ENCODE measurements at regions not wholly inside any gene's neighbourhood (a gene's known extent, or its start where the extent isn't known, plus 50 kb on each side); places are given as distances from the start of the nearest gene placed in this dataset.

GRCh38 chr10:130656582-130657133 is 520.5 kb downstream of the GLRX3 start:
- no peak for TF ChIP-seq POLR2A (IDR thresholded peaks at IDR 0.05)
- TF ChIP-seq CTCF (IDR thresholded peaks at IDR 0.05), result no peak
- Histone ChIP-seq H3K36me3 (no peaks in the 10 kb centered on the region), H3K27me3 (no peaks in the 10 kb centered on the region), H3K4me1 (no peaks in the 10 kb centered on the region), H3K9me3 (no peaks in the 10 kb centered on the region), H3K4me3 (no peak overlapping the region), H3K27ac (no peak overlapping the region)
- ATAC-seq, result peak in 1 of 4 donors; percentile 7
- intact Hi-C loops (cut with DNase I), result no loop called here
- peak in 1 of 3 donors; percentile 42 for DNase-seq
- no CpG with 5 or more reads among the region's 15 CpGs for WGBS (ENCODE audit: insufficient coverage, low coverage, low lambda C conversion rate, missing lambda C conversion rate)

GRCh38 chr10:130658687-130659290 is 522.6 kb downstream of the GLRX3 start:
- TF ChIP-seq CTCF (IDR thresholded peaks at IDR 0.05), result no peak
- TF ChIP-seq POLR2A (IDR thresholded peaks at IDR 0.05), result no peak
- 20% methylated on average over 1 of the region's 9 CpGs for WGBS (ENCODE audit: insufficient coverage, low coverage, low lambda C conversion rate, missing lambda C conversion rate)
- H3K4me3 ChIP-seq, result no peak overlapping the region
- ATAC-seq (no peak), DNase-seq (no peak)
- intact Hi-C loops (cut with DNase I), result no loop called here
- H3K4me1 ChIP-seq, result no peaks in the 10 kb centered on the region
- H3K27ac ChIP-seq, result no peak overlapping the region
- H3K9me3 ChIP-seq, result no peaks in the 10 kb centered on the region
- H3K36me3 ChIP-seq, result no peaks in the 10 kb centered on the region
- H3K27me3 ChIP-seq, result no peaks in the 10 kb centered on the region

GRCh38 chr10:130659528-130659927 is 523.3 kb downstream of the GLRX3 start:
- Histone ChIP-seq H3K4me1 (no peaks in the 10 kb centered on the region), H3K4me3 (no peak overlapping the region), H3K27me3 (no peaks in the 10 kb centered on the region), H3K9me3 (no peaks in the 10 kb centered on the region), H3K36me3 (no peaks in the 10 kb centered on the region), H3K27ac (no peak overlapping the region)
- TF ChIP-seq POLR2A (IDR thresholded peaks at IDR 0.05), result no peak
- no peak for TF ChIP-seq CTCF (IDR thresholded peaks at IDR 0.05)
- WGBS (ENCODE audit: insufficient coverage, low coverage, low lambda C conversion rate, missing lambda C conversion rate), result 55% methylated on average over 8 of the region's 10 CpGs
- DNase-seq (no peak), ATAC-seq (no peak)
- intact Hi-C loops (cut with DNase I), result no loop called here

GRCh38 chr10:130660266-130660665 is 524.1 kb downstream of the GLRX3 start:
- H3K4me1 ChIP-seq, result no peaks in the 10 kb centered on the region
- 79% methylated on average over 2 of the region's 3 CpGs for WGBS (ENCODE audit: insufficient coverage, low coverage, low lambda C conversion rate, missing lambda C conversion rate)
- DNase-seq (no peak), ATAC-seq (no peak)
- H3K9me3 ChIP-seq, result no peaks in the 10 kb centered on the region
- no peaks in the 10 kb centered on the region for H3K36me3 ChIP-seq
- no peak overlapping the region for H3K27ac ChIP-seq
- H3K4me3 ChIP-seq, result no peak overlapping the region
- no peak for TF ChIP-seq POLR2A (IDR thresholded peaks at IDR 0.05)
- no peaks in the 10 kb centered on the region for H3K27me3 ChIP-seq
- intact Hi-C loops (cut with DNase I), result no loop called here

DNA sequence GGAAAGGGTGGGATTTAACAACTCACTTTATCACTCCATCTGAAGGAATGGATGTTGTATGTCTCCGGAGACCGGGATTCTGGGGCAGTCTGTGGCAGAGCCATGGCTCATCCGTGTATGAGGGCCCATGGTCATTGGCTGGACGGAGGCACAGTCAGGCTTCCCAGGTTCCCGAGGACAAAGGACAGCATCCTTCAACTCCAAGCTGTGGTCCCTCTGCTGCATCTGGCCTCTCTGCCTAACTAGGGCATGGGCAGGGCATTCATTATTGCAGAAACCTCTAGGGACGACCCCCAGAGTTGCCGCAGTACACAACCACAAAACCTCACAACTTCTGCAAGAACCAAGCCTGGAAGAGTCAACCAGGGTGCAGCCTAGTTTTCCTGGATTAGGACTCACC is 525.2 kb downstream of the GLRX3 start:
- intact Hi-C loops (cut with DNase I), result no loop called here
- Histone ChIP-seq H3K4me1 (no peaks in the 10 kb centered on the region), H3K9me3 (no peaks in the 10 kb centered on the region), H3K36me3 (no peaks in the 10 kb centered on the region), H3K27me3 (no peaks in the 10 kb centered on the region), H3K4me3 (no peak overlapping the region), H3K27ac (no peak overlapping the region)
- DNase-seq (no peak), ATAC-seq (no peak)
- WGBS (ENCODE audit: insufficient coverage, low coverage, low lambda C conversion rate, missing lambda C conversion rate), result 17% methylated on average over 1 of the region's 7 CpGs
- TF ChIP-seq POLR2A (IDR thresholded peaks at IDR 0.05) (no peak), CTCF (IDR thresholded peaks at IDR 0.05) (no peak)

All from right lobe of liver (tissue), 6 donors.